Hepatocyte (in vitro differentiated cells): ENCODE measurements at regions not wholly inside any gene's neighbourhood (a gene's known extent, or its start where the extent isn't known, plus 50 kb on each side); places are given as distances from the start of the nearest gene placed in this dataset.

Experiments
- EZH2 ChIP-seq: fragments of 200-600 bp; sonication (generic); IDR thresholded peaks from 2 replicates; pipeline ENCODE4 v1.6.1; 2016; ENCODE audit warnings: antibody characterized with exemption, mild to moderate bottlenecking, borderline replicate concordance
- EZH2phosphoT487 ChIP-seq: fragments of 200-600 bp; sonication (generic); IDR thresholded peaks from one replicate; pipeline ENCODE4 v1.6.1; 2018; ENCODE audit warnings: antibody characterized with exemption, mild to moderate bottlenecking, low read depth, moderate library complexity; ENCODE audit not compliant: unreplicated experiment, severe bottlenecking
- TF ChIP-seq, protein P1 (sequence below): fragments of 200-600 bp; sonication (generic); IDR thresholded peaks from 2 replicates; pipeline ENCODE4 v1.5.1; 2016; ENCODE audit warnings: antibody characterized with exemption, mild to moderate bottlenecking; ENCODE audit not compliant: poor library complexity

DNA sequence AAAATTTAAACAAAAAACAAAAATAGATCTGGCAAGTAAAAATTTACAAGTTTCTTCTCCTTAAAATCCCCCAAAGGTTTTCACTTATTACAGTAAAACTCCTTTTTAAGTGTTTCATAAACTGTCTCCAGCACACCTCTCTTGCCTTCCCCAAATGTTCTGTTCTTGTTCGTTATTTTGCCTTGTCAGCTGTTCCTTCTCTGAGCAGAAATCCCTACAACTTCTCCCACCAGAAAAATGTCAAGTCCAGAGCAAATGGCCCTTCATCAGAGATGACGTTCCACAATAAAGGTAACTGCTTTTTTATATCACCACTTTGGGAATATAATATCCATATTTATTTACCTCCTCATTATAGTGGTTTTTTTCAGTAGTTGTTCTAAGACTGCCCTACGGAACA is 432.1 kb downstream of the ADAM29 start:
- TF ChIP-seq, protein P1, sequence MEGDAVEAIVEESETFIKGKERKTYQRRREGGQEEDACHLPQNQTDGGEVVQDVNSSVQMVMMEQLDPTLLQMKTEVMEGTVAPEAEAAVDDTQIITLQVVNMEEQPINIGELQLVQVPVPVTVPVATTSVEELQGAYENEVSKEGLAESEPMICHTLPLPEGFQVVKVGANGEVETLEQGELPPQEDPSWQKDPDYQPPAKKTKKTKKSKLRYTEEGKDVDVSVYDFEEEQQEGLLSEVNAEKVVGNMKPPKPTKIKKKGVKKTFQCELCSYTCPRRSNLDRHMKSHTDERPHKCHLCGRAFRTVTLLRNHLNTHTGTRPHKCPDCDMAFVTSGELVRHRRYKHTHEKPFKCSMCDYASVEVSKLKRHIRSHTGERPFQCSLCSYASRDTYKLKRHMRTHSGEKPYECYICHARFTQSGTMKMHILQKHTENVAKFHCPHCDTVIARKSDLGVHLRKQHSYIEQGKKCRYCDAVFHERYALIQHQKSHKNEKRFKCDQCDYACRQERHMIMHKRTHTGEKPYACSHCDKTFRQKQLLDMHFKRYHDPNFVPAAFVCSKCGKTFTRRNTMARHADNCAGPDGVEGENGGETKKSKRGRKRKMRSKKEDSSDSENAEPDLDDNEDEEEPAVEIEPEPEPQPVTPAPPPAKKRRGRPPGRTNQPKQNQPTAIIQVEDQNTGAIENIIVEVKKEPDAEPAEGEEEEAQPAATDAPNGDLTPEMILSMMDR: no peak
- TF ChIP-seq EZH2 (no peak), EZH2phosphoT487 (no peak)
